ENCODE measurements at regions not wholly inside any gene's neighbourhood (a gene's known extent, or its start where the extent isn't known, plus 50 kb on each side); places are given as distances from the start of the nearest gene placed in this dataset.

- TF ChIP-seq, protein P1, sequence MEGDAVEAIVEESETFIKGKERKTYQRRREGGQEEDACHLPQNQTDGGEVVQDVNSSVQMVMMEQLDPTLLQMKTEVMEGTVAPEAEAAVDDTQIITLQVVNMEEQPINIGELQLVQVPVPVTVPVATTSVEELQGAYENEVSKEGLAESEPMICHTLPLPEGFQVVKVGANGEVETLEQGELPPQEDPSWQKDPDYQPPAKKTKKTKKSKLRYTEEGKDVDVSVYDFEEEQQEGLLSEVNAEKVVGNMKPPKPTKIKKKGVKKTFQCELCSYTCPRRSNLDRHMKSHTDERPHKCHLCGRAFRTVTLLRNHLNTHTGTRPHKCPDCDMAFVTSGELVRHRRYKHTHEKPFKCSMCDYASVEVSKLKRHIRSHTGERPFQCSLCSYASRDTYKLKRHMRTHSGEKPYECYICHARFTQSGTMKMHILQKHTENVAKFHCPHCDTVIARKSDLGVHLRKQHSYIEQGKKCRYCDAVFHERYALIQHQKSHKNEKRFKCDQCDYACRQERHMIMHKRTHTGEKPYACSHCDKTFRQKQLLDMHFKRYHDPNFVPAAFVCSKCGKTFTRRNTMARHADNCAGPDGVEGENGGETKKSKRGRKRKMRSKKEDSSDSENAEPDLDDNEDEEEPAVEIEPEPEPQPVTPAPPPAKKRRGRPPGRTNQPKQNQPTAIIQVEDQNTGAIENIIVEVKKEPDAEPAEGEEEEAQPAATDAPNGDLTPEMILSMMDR (IDR thresholded peaks at IDR 0.05): no peak
- no peak for TF ChIP-seq POLR2A (IDR thresholded peaks at IDR 0.05)
- no peak for TF ChIP-seq POLR2AphosphoS5 (IDR thresholded peaks at IDR 0.05)
- TF ChIP-seq EP300 (IDR thresholded peaks at IDR 0.05): no peak
These were observed 474.3 kb downstream of the FAT4 start for GRCh38 chr4:125789023-125789422.

Data from suprapubic skin (tissue), 4 donors.